HL-60 (cell line): ENCODE measurements at regions not wholly inside any gene's neighbourhood (a gene's known extent, or its start where the extent isn't known, plus 50 kb on each side); places are given as distances from the start of the nearest gene placed in this dataset.

Source experiments
- POLR2AphosphoS5 ChIP-seq: IDR thresholded peaks from 2 replicates; pipeline ENCODE4 v1.6.1; 2012; ENCODE audit warnings: low read depth
- TF ChIP-seq, protein P1 (sequence below): IDR thresholded peaks from one replicate; pipeline ENCODE4 v1.5.1; 2011; ENCODE audit warnings: low read length, control low read depth, inconsistent platforms; ENCODE audit not compliant: insufficient read depth

- TF ChIP-seq, protein P1, sequence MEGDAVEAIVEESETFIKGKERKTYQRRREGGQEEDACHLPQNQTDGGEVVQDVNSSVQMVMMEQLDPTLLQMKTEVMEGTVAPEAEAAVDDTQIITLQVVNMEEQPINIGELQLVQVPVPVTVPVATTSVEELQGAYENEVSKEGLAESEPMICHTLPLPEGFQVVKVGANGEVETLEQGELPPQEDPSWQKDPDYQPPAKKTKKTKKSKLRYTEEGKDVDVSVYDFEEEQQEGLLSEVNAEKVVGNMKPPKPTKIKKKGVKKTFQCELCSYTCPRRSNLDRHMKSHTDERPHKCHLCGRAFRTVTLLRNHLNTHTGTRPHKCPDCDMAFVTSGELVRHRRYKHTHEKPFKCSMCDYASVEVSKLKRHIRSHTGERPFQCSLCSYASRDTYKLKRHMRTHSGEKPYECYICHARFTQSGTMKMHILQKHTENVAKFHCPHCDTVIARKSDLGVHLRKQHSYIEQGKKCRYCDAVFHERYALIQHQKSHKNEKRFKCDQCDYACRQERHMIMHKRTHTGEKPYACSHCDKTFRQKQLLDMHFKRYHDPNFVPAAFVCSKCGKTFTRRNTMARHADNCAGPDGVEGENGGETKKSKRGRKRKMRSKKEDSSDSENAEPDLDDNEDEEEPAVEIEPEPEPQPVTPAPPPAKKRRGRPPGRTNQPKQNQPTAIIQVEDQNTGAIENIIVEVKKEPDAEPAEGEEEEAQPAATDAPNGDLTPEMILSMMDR: no peak
- no peak for TF ChIP-seq POLR2AphosphoS5
Observed at GRCh38 chr11:127567237-127567932, 566.8 kb upstream of the KIRREL3 start.
